ENCODE measurements at regions not wholly inside any gene's neighbourhood (a gene's known extent, or its start where the extent isn't known, plus 50 kb on each side); places are given as distances from the start of the nearest gene placed in this dataset.

- no peak overlapping the region for H3K4me3 ChIP-seq (ENCODE audit: low read length)
- DNase-seq (ENCODE audit: low read depth, low spot score) = no peak
These were observed 556.0 kb upstream of the JAG1 start for GRCh38 chr20:11229772-11230171.

GRCh38 chr20:11230999-11231398 lies 557.2 kb upstream of the JAG1 start:
- no peak overlapping the region for H3K4me3 ChIP-seq (ENCODE audit: low read length)
- DNase-seq (ENCODE audit: low read depth, low spot score) = no peak

- H3K4me3 ChIP-seq (ENCODE audit: low read length) = no peak overlapping the region
- no peak for DNase-seq (ENCODE audit: low read depth, low spot score)
These were observed 558.2 kb upstream of the JAG1 start for GRCh38 chr20:11231742-11232648.

GRCh38 chr20:11232896-11233295 lies 559.1 kb upstream of the JAG1 start:
- H3K4me3 ChIP-seq (ENCODE audit: low read length) = no peak overlapping the region
- DNase-seq (ENCODE audit: low read depth, low spot score) = no peak

GRCh38 chr20:11234181-11234580 lies 560.4 kb upstream of the JAG1 start:
- DNase-seq (ENCODE audit: low read depth, low spot score) = no peak
- H3K4me3 ChIP-seq (ENCODE audit: low read length) = no peak overlapping the region

GRCh38 chr20:11234608-11235007 lies 560.8 kb upstream of the JAG1 start:
- no peak for DNase-seq (ENCODE audit: low read depth, low spot score)
- no peak overlapping the region for H3K4me3 ChIP-seq (ENCODE audit: low read length)

- no peak overlapping the region for H3K4me3 ChIP-seq (ENCODE audit: low read length)
- DNase-seq (ENCODE audit: low read depth, low spot score) = no peak
These were observed 561.3 kb upstream of the JAG1 start for GRCh38 chr20:11235058-11235457.

GRCh38 chr20:11242320-11242719 lies 568.5 kb upstream of the JAG1 start:
- H3K4me3 ChIP-seq (ENCODE audit: low read length) = no peak overlapping the region
- DNase-seq (ENCODE audit: low read depth, low spot score) = no peak

- DNase-seq (ENCODE audit: low read depth, low spot score) = no peak
- H3K4me3 ChIP-seq (ENCODE audit: low read length) = no peak overlapping the region
These were observed 571.6 kb upstream of the JAG1 start for GRCh38 chr20:11245431-11245830.

GRCh38 chr20:11246251-11246775 lies 572.5 kb upstream of the JAG1 start:
- DNase-seq (ENCODE audit: low read depth, low spot score) = peak; percentile 60
- H3K4me3 ChIP-seq (ENCODE audit: low read length) = no peak overlapping the region

GRCh38 chr20:11247046-11248010 lies 573.5 kb upstream of the JAG1 start:
- no peak overlapping the region for H3K4me3 ChIP-seq (ENCODE audit: low read length)
- no peak for DNase-seq (ENCODE audit: low read depth, low spot score)

- no peak overlapping the region for H3K4me3 ChIP-seq (ENCODE audit: low read length)
- no peak for DNase-seq (ENCODE audit: low read depth, low spot score)
These were observed 574.2 kb upstream of the JAG1 start for GRCh38 chr20:11248011-11248409.

GRCh38 chr20:11248687-11249638 lies 575.2 kb upstream of the JAG1 start:
- no peak overlapping the region for H3K4me3 ChIP-seq (ENCODE audit: low read length)
- no peak for DNase-seq (ENCODE audit: low read depth, low spot score)

- DNase-seq (ENCODE audit: low read depth, low spot score) = no peak
- H3K4me3 ChIP-seq (ENCODE audit: low read length) = no peak overlapping the region
These were observed 575.9 kb upstream of the JAG1 start for GRCh38 chr20:11249683-11250082.

GRCh38 chr20:11252447-11252846 lies 578.6 kb upstream of the JAG1 start:
- no peak overlapping the region for H3K4me3 ChIP-seq (ENCODE audit: low read length)
- no peak for DNase-seq (ENCODE audit: low read depth, low spot score)

- H3K4me3 ChIP-seq (ENCODE audit: low read length) = no peak overlapping the region
- DNase-seq (ENCODE audit: low read depth, low spot score) = no peak
These were observed 581.7 kb upstream of the JAG1 start for GRCh38 chr20:11255455-11255854.

- no peak overlapping the region for H3K4me3 ChIP-seq (ENCODE audit: low read length)
- no peak for DNase-seq (ENCODE audit: low read depth, low spot score)
These were observed 582.1 kb upstream of the JAG1 start for GRCh38 chr20:11255860-11256259.

GRCh38 chr20:11260611-11261010 lies 586.8 kb upstream of the JAG1 start:
- H3K4me3 ChIP-seq (ENCODE audit: low read length) = no peak overlapping the region

GRCh38 chr20:11261533-11262000 lies 587.8 kb upstream of the JAG1 start:
- DNase-seq (ENCODE audit: low read depth, low spot score) = no peak
- H3K4me3 ChIP-seq (ENCODE audit: low read length) = no peak overlapping the region

More at GRCh38 chr20:11260611-11261010, 586.8 kb upstream of the JAG1 start:
- DNase-seq (ENCODE audit: low read depth, low spot score) = no peak
